Uterus (tissue), 2 donors: ENCODE measurements at regions not wholly inside any gene's neighbourhood (a gene's known extent, or its start where the extent isn't known, plus 50 kb on each side); places are given as distances from the start of the nearest gene placed in this dataset.

Experiments
- CTCF ChIP-seq, 4 experiments: fragments of 200-600 bp in 2 of 4; fragments of 450-650 bp in 2 of 4; sonication (generic) in 2 of 4; IDR thresholded peaks; one replicate each; pipeline ENCODE4 v1.5.1; 2016 to 2019; ENCODE audit warnings: antibody characterized with exemption in 4 of 4, mild to moderate bottlenecking in 2 of 4, moderate library complexity in 1 of 4
- POLR2A ChIP-seq, 2 donors: fragments of 450-650 bp; IDR thresholded peaks; one replicate each; pipeline ENCODE4 v1.6.1; 2016; ENCODE audit warnings: antibody characterized with exemption in 2 of 2, mild to moderate bottlenecking in 1 of 2, moderate library complexity in 1 of 2

GRCh38 chr5:2320611-2321010, 430.9 kb downstream of the IRX2 start:
- TF ChIP-seq CTCF (IDR thresholded peaks at IDR 0.05), result no peak
- TF ChIP-seq POLR2A (IDR thresholded peaks at IDR 0.05), result no peak
